ENCODE measurements at regions not wholly inside any gene's neighbourhood (a gene's known extent, or its start where the extent isn't known, plus 50 kb on each side); places are given as distances from the start of the nearest gene placed in this dataset.

DNA sequence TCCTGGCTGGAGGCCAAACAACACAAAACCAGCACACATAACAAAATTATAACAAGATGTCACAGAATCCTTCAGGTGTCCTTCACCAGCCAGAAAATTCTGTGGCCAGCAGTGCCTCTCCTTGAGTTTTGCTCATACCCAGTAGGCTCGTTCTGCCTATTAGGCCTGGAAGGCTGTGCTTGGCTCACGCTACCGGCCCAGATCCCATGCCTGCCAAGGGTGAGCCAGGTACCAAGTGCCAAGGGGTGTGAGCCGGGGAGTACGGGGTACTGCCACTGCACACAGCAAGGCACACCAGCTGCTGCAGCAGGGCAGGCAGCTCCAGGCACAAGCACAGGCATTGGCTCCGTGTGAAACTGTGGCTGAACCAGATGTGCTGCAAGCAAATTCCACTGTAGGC, 1562.0 kb downstream of the REEP3 start:
- in situ Hi-C loops (cut with HindIII; ENCODE audit: extremely low pct_ligation_motif_present, low pct_unique_long_range_greater_than_20kb), result no loop called here
- no TSS peak for BruUV-seq (replicated peaks)
- CTCF ChIA-PET (ENCODE audit: low intra/inter-chr PET ratio, low total read pairs), result no interaction called here
- Histone ChIP-seq H3K27ac (ENCODE audit: extremely low read length, insufficient read depth, low read length) (no peak overlapping the region), H3K79me2 (ENCODE audit: insufficient read depth, low read length) (no peaks in the 10 kb centered on the region), H3K4me1 (ENCODE audit: insufficient read depth, low read length) (no peaks in the 10 kb centered on the region), H4K20me1 (ENCODE audit: insufficient read depth, low read length) (no peaks in the 10 kb centered on the region), H3K9ac (ENCODE audit: insufficient read depth, low read depth, low read length) (no peak overlapping the region), H3K36me3 (replicated peaks in 1 of 2; ENCODE audit: control insufficient read depth in 1 of 2, insufficient read depth in 2 of 2, low read length in 2 of 2) (no peaks in the 10 kb centered on the region), H3K27me3 (ENCODE audit: control insufficient read depth in 1 of 2, insufficient read depth in 2 of 2, low read length in 2 of 2) (no peaks in the 10 kb centered on the region), H2AFZ (ENCODE audit: low read length) (no peak overlapping the region), H3K4me2 (ENCODE audit: low read depth, low read length) (no peak overlapping the region), H3K9me3 (ENCODE audit: low read length) (peaks cover 61% of the 10 kb centered on the region), H3K4me3 (replicated peaks in 1 of 3; ENCODE audit: insufficient read depth in 1 of 3, low read depth in 2 of 3, low read length in 3 of 3) (no peak overlapping the region)
- no peak for ATAC-seq
- POLR2A ChIA-PET, result no interaction called here
- intact Hi-C loops (cut with micrococcal nuclease; ENCODE audit: unreplicated experiment), result no loop called here
- no peak for FAIRE-seq
- no peak for DNase-seq (ENCODE audit: low spot score)
- no CpG with 5 or more reads among the region's 6 CpGs for WGBS (ENCODE audit: low lambda C conversion rate)
- TF ChIP-seq ZNF766 (CRISPR knock-in tag; IDR thresholded peaks at IDR 0.05; ENCODE audit: borderline replicate concordance) (no peak), ZNF782 (CRISPR knock-in tag; IDR thresholded peaks at IDR 0.05; ENCODE audit: borderline replicate concordance) (no peak), ZFAT (CRISPR knock-in tag; conservative IDR thresholded peaks at IDR 0.05) (no peak), ONECUT2 (CRISPR knock-in tag; IDR thresholded peaks at IDR 0.05) (no peak)
- TF ChIP-seq, protein P1, sequence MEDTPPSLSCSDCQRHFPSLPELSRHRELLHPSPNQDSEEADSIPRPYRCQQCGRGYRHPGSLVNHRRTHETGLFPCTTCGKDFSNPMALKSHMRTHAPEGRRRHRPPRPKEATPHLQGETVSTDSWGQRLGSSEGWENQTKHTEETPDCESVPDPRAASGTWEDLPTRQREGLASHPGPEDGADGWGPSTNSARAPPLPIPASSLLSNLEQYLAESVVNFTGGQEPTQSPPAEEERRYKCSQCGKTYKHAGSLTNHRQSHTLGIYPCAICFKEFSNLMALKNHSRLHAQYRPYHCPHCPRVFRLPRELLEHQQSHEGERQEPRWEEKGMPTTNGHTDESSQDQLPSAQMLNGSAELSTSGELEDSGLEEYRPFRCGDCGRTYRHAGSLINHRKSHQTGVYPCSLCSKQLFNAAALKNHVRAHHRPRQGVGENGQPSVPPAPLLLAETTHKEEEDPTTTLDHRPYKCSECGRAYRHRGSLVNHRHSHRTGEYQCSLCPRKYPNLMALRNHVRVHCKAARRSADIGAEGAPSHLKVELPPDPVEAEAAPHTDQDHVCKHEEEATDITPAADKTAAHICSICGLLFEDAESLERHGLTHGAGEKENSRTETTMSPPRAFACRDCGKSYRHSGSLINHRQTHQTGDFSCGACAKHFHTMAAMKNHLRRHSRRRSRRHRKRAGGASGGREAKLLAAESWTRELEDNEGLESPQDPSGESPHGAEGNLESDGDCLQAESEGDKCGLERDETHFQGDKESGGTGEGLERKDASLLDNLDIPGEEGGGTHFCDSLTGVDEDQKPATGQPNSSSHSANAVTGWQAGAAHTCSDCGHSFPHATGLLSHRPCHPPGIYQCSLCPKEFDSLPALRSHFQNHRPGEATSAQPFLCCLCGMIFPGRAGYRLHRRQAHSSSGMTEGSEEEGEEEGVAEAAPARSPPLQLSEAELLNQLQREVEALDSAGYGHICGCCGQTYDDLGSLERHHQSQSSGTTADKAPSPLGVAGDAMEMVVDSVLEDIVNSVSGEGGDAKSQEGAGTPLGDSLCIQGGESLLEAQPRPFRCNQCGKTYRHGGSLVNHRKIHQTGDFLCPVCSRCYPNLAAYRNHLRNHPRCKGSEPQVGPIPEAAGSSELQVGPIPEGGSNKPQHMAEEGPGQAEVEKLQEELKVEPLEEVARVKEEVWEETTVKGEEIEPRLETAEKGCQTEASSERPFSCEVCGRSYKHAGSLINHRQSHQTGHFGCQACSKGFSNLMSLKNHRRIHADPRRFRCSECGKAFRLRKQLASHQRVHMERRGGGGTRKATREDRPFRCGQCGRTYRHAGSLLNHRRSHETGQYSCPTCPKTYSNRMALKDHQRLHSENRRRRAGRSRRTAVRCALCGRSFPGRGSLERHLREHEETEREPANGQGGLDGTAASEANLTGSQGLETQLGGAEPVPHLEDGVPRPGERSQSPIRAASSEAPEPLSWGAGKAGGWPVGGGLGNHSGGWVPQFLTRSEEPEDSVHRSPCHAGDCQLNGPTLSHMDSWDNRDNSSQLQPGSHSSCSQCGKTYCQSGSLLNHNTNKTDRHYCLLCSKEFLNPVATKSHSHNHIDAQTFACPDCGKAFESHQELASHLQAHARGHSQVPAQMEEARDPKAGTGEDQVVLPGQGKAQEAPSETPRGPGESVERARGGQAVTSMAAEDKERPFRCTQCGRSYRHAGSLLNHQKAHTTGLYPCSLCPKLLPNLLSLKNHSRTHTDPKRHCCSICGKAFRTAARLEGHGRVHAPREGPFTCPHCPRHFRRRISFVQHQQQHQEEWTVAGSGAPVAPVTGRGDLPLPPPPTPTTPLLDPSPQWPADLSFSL (CRISPR knock-in tag; IDR thresholded peaks at IDR 0.05), result no peak

All from HepG2 (cell line).